ENCODE measurements at regions not wholly inside any gene's neighbourhood (a gene's known extent, or its start where the extent isn't known, plus 50 kb on each side); places are given as distances from the start of the nearest gene placed in this dataset.

- Histone ChIP-seq H3K9me2 (replicated peaks; ENCODE audit: insufficient read depth, low read length) (no peaks in the 10 kb centered on the region), H3K27ac (ENCODE audit: low read length) (no peak overlapping the region), H4K20me1 (ENCODE audit: insufficient read depth, low read length) (no peaks in the 10 kb centered on the region), H3K27me3 (replicated peaks; ENCODE audit: insufficient read depth, low read length) (no peaks in the 10 kb centered on the region), H2AFZ (ENCODE audit: low read length) (no peak overlapping the region), H3K79me2 (ENCODE audit: low read length) (no peaks in the 10 kb centered on the region), H3K4me3 (ENCODE audit: low read length) (no peak overlapping the region), H3K4me2 (ENCODE audit: low read depth, low read length) (no peak overlapping the region), H3F3A (ENCODE audit: insufficient read depth, low read length) (no peaks in the 10 kb centered on the region), H3K9ac (ENCODE audit: low read length) (no peak overlapping the region), H3K9me3 (replicated peaks; ENCODE audit: insufficient read depth, low read length) (no peaks in the 10 kb centered on the region), H3K4me1 (ENCODE audit: low read length) (no peaks in the 10 kb centered on the region), H3K36me3 (replicated peaks; ENCODE audit: insufficient read depth, low read length) (no peaks in the 10 kb centered on the region)
- DNase-seq, result peak; percentile 54
- TF ChIP-seq EZH2 (optimal IDR thresholded peaks at IDR 0.05; ENCODE audit: low read depth, low read length) (no peak), CTCF (IDR thresholded peaks at IDR 0.05; ENCODE audit: low read length) (peak; percentile 81)
Measured at GRCh38 chr4:67087897-67088296, 457.4 kb downstream of the CENPC start.

- no peaks in the 10 kb centered on the region for H3K4me1 ChIP-seq (ENCODE audit: low read length)
- H3F3A ChIP-seq (ENCODE audit: insufficient read depth, low read length), result no peaks in the 10 kb centered on the region
- no peak for DNase-seq
- H3K36me3 ChIP-seq (replicated peaks; ENCODE audit: insufficient read depth, low read length), result no peaks in the 10 kb centered on the region
- H3K9ac ChIP-seq (ENCODE audit: low read length), result no peak overlapping the region
- no peak for TF ChIP-seq EZH2 (optimal IDR thresholded peaks at IDR 0.05; ENCODE audit: low read depth, low read length)
- no peak for TF ChIP-seq EZH2phosphoT487 (IDR thresholded peaks at IDR 0.05; ENCODE audit: low read length)
- TF ChIP-seq CTCF (IDR thresholded peaks at IDR 0.05; ENCODE audit: low read length), result no peak
- H3K4me3 ChIP-seq (ENCODE audit: low read length), result no peak overlapping the region
- no peaks in the 10 kb centered on the region for H3K9me3 ChIP-seq (replicated peaks; ENCODE audit: insufficient read depth, low read length)
- no peaks in the 10 kb centered on the region for H3K27me3 ChIP-seq (replicated peaks; ENCODE audit: insufficient read depth, low read length)
- no peaks in the 10 kb centered on the region for H3K79me2 ChIP-seq (ENCODE audit: low read length)
- no peak overlapping the region for H3K4me2 ChIP-seq (ENCODE audit: low read depth, low read length)
- H2AFZ ChIP-seq (ENCODE audit: low read length), result no peak overlapping the region
- no peak overlapping the region for H3K27ac ChIP-seq (ENCODE audit: low read length)
- no peaks in the 10 kb centered on the region for H3K9me2 ChIP-seq (replicated peaks; ENCODE audit: insufficient read depth, low read length)
- no peaks in the 10 kb centered on the region for H4K20me1 ChIP-seq (ENCODE audit: insufficient read depth, low read length)
Measured at GRCh38 chr4:67084783-67085182, 460.5 kb downstream of the CENPC start.

- Histone ChIP-seq H3K36me3 (replicated peaks; ENCODE audit: insufficient read depth, low read length) (no peaks in the 10 kb centered on the region), H3K9me3 (replicated peaks; ENCODE audit: insufficient read depth, low read length) (no peaks in the 10 kb centered on the region), H3K4me2 (ENCODE audit: low read depth, low read length) (no peak overlapping the region), H3K9me2 (replicated peaks; ENCODE audit: insufficient read depth, low read length) (no peaks in the 10 kb centered on the region), H3K4me3 (ENCODE audit: low read length) (no peak overlapping the region), H3K27me3 (replicated peaks; ENCODE audit: insufficient read depth, low read length) (no peaks in the 10 kb centered on the region), H3K9ac (ENCODE audit: low read length) (no peak overlapping the region), H4K20me1 (ENCODE audit: insufficient read depth, low read length) (no peaks in the 10 kb centered on the region), H3K79me2 (ENCODE audit: low read length) (no peaks in the 10 kb centered on the region), H3K27ac (ENCODE audit: low read length) (no peak overlapping the region), H3F3A (ENCODE audit: insufficient read depth, low read length) (no peaks in the 10 kb centered on the region), H2AFZ (ENCODE audit: low read length) (no peak overlapping the region), H3K4me1 (ENCODE audit: low read length) (no peaks in the 10 kb centered on the region)
- TF ChIP-seq EZH2phosphoT487 (IDR thresholded peaks at IDR 0.05; ENCODE audit: low read length) (no peak), EZH2 (optimal IDR thresholded peaks at IDR 0.05; ENCODE audit: low read depth, low read length) (no peak), CTCF (IDR thresholded peaks at IDR 0.05; ENCODE audit: low read length) (no peak)
- no peak for DNase-seq
Measured at GRCh38 chr4:67083496-67083895, 461.8 kb downstream of the CENPC start.

Measured in MM.1S (cell line).